22Rv1 (cell line): ENCODE measurements at regions not wholly inside any gene's neighbourhood (a gene's known extent, or its start where the extent isn't known, plus 50 kb on each side); places are given as distances from the start of the nearest gene placed in this dataset.

Source experiments
- H3K27ac ChIP-seq: fragments of 450-650 bp; 2 replicates; pipeline ENCODE4 v1.5.1; 2017
- CTCF ChIP-seq: fragments of 450-650 bp; IDR thresholded peaks from 2 replicates; pipeline ENCODE4 v1.5.1; 2017; ENCODE audit warnings: mild to moderate bottlenecking
- ZFX ChIP-seq: fragments of 450-650 bp; IDR thresholded peaks from 2 replicates; pipeline ENCODE4 v1.6.1; 2017; ENCODE audit warnings: antibody characterized with exemption, borderline replicate concordance

- H3K27ac ChIP-seq, result no peak overlapping the region
- TF ChIP-seq CTCF (no peak), ZFX (no peak)
Observed at GRCh38 chr4:24262084-24262483, 322.3 kb downstream of the DHX15 start.

DNA sequence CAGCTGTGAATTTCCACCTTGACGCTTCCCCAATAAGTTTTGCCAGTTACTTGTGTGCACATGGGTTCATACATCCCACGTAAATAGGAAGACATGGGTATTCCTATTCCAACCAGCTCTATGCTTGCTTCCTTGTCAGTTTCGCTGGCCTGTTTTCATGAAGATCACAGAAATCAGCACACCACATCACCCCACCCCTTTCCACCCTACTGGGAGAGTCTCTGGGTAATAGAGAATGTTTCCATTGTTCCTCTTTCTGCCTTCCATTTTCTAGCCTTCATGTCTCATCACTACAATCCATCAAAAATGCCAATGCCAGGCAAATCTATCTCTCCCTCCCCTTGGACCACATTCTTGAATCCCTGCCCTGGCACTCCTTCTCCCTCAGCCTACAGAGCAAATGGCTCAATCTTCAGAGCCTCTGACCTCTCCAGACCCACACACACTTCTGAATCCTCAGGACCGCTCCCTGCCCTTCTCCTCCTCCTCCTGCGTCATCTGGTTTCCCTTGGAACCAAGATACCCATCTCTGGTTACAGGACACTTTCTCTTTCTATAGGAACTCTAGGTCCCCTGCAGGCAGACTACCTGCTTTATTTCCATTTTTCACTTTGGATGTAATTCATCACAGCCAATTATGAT is 323.3 kb downstream of the DHX15 start:
- H3K27ac ChIP-seq, result no peak overlapping the region
- no peak for TF ChIP-seq CTCF
- no peak for TF ChIP-seq ZFX

DNA sequence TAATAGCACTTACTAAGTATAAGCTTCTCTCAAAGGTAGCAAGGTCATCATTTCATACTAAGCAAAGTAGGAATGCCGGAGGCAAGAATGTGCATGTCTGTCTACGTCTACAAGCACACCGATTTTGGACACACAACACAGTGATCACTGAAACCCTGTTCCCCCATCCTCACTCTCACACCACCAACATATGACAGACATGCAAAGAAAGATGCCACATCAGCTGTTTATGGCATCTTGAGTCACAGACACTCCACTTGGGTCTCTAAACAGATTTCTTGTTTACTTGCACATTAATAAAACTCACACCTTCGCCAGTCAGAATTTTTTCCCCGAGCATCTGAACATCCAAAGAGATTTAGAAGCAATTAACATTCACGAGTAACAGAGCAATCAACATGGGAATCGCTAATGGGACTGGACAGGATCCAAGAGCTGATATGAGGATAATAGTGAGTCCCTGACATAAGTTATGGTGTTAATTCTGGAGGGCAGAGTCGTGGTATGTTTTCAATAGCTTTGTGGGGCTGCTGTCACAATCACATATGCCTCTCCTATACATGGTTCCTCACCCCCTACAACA is 324.1 kb downstream of the DHX15 start:
- no peak for TF ChIP-seq CTCF
- no peak for TF ChIP-seq ZFX
- H3K27ac ChIP-seq, result no peak overlapping the region

- TF ChIP-seq CTCF, result no peak
- no peak for TF ChIP-seq ZFX
- H3K27ac ChIP-seq, result no peak overlapping the region
Observed at GRCh38 chr4:24256547-24256946, 327.8 kb downstream of the DHX15 start.

DNA sequence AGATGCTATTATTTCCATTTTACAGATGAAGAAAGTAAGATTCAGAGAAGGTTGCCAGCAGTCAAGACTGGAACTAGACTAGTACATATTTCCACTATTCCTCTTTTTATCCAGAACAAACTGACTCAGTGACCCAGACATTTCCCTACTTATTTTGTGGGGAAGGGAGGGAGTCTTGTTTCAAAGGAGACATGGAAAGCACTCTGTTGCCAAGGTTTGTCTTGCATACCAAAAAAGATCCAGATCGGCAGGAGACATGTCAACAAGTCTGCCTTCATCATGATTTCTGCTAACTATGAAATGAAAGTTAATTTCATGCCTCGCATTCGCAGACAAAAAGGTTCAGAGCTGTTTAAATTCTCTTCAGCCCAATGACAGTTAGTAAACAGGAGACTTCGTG is 328.3 kb downstream of the DHX15 start:
- TF ChIP-seq CTCF, result no peak
- no peak for TF ChIP-seq ZFX

DNA sequence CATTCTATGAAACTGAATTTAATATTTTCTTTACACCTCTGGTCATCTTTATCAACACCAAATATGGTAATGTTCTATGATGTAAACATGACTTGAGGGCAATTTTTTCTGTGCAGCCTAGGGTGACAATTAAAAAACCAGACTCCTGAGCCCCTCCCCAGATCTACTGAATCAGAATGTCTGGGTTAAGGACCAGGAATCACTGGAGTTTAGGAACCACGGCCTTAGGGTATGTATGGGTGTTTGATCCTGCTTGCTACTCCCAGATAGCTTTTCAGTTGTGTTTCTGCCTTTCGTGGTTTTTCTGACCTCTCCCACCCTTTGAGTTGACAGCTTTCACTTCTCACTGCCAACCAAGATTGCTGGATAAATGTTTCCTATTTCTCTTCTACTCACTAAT is 332.2 kb downstream of the DHX15 start:
- no peak for TF ChIP-seq ZFX
- no peak for TF ChIP-seq CTCF
- no peak overlapping the region for H3K27ac ChIP-seq

More for the DNA sequence above, 328.3 kb downstream of the DHX15 start:
- no peak overlapping the region for H3K27ac ChIP-seq

GRCh38 chr4:24251589-24251988 is 332.8 kb downstream of the DHX15 start:
- TF ChIP-seq CTCF (no peak), ZFX (no peak)

More at GRCh38 chr4:24251589-24251988, 332.8 kb downstream of the DHX15 start:
- no peak overlapping the region for H3K27ac ChIP-seq
